Colonic mucosa (tissue), 4 donors: ENCODE measurements at regions not wholly inside any gene's neighbourhood (a gene's known extent, or its start where the extent isn't known, plus 50 kb on each side); places are given as distances from the start of the nearest gene placed in this dataset.

Experiments
- DNase-seq: peaks from one replicate; pipeline ENCODE4 v3.0.0-alpha.2; 2020
- H3K27ac ChIP-seq: fragments of 200-600 bp; one replicate; pipeline ENCODE4 v1.8.0; 2021
- H3K27me3 ChIP-seq: fragments of 200-600 bp; one replicate; pipeline ENCODE4 v1.8.0; 2021
- H3K36me3 ChIP-seq: fragments of 200-600 bp; one replicate; pipeline ENCODE4 v1.8.0; 2021
- H3K4me1 ChIP-seq: fragments of 200-600 bp; one replicate; pipeline ENCODE4 v1.8.0; 2021; ENCODE audit warnings: mild to moderate bottlenecking
- H3K4me3 ChIP-seq: fragments of 200-600 bp; one replicate; pipeline ENCODE4 v1.8.0; 2021
- H3K9ac ChIP-seq, 2 donors: one replicate each; pipeline ENCODE4 v1.7.0; 2013; ENCODE audit warnings: control low read depth in 2 of 2, low read depth in 2 of 2, low read length in 2 of 2
- H3K9me3 ChIP-seq: fragments of 200-600 bp; one replicate; pipeline ENCODE4 v1.8.0; 2021
- intact Hi-C: fragments of 100-400 bp; cut with DNase I; formaldehyde crosslinking; loops from one replicate; pipeline ENCODE4 v1.14.1; 2022
- TF ChIP-seq, protein P1 (sequence below): fragments of 200-600 bp; IDR thresholded peaks from one replicate; pipeline ENCODE4 v1.8.0; 2022; ENCODE audit warnings: antibody characterized with exemption, mild to moderate bottlenecking
- donor health status: healthy.
- donor health status: DM: no; HTN: no; CAD: no.
- donor health status: DM: no; HTN: no; CAD: no.

DNA sequence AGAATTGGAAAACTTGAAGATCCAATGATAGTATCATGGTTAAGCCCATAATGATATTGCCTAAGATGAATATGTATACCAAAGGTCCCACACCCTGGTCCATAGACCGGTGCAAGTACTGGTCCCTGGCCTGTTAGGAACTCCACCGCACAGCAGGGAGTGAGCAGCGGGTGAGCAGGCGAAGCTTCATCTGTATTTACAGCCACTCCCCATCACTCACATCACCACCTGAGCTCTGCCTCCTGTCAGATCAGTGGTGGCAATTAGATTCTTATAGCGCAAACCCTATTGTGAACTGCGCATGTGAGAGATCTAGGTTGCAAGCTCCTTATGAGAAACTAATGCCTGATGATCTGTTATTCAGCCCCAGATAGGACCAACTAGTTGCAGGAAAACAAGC lies 402.4 kb downstream of the EPHA4 start:
- Histone ChIP-seq H3K4me1 (no peaks in the 10 kb centered on the region), H3K27me3 (no peaks in the 10 kb centered on the region)
- intact Hi-C loops = no loop called here

DNA sequence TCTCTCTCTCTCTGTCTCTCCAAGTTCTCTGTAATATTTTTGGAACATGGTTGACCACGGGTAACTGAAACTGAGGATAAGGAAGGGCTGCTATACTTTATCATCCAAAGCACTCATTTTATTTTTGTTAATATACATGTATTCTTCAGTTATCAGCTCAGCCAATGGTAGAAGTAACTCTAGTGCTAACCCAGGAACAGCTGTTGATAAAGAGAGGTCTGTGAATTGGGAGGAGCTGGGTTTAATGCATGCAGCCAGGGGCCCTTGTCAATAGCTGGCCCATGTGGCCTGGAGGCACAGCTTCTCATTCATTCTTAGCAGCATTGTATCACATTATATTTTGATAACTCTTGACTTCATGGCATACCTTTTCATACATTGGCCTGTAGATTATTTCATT lies 401.6 kb downstream of the EPHA4 start:
- Histone ChIP-seq H3K27me3 (no peaks in the 10 kb centered on the region), H3K36me3 (no peaks in the 10 kb centered on the region), H3K4me1 (no peaks in the 10 kb centered on the region), H3K27ac (no peak overlapping the region), H3K9me3 (no peaks in the 10 kb centered on the region), H3K9ac (no peak overlapping the region), H3K4me3 (no peak overlapping the region)
- intact Hi-C loops = no loop called here
- DNase-seq = no peak
- TF ChIP-seq, protein P1, sequence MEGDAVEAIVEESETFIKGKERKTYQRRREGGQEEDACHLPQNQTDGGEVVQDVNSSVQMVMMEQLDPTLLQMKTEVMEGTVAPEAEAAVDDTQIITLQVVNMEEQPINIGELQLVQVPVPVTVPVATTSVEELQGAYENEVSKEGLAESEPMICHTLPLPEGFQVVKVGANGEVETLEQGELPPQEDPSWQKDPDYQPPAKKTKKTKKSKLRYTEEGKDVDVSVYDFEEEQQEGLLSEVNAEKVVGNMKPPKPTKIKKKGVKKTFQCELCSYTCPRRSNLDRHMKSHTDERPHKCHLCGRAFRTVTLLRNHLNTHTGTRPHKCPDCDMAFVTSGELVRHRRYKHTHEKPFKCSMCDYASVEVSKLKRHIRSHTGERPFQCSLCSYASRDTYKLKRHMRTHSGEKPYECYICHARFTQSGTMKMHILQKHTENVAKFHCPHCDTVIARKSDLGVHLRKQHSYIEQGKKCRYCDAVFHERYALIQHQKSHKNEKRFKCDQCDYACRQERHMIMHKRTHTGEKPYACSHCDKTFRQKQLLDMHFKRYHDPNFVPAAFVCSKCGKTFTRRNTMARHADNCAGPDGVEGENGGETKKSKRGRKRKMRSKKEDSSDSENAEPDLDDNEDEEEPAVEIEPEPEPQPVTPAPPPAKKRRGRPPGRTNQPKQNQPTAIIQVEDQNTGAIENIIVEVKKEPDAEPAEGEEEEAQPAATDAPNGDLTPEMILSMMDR = no peak

More for the DNA sequence above, 402.4 kb downstream of the EPHA4 start:
- H3K9ac ChIP-seq = no peak overlapping the region
- no peak for DNase-seq
- H3K4me3 ChIP-seq = no peak overlapping the region
- no peaks in the 10 kb centered on the region for H3K36me3 ChIP-seq
- TF ChIP-seq, protein P1 = no peak
- H3K9me3 ChIP-seq = no peaks in the 10 kb centered on the region
- H3K27ac ChIP-seq = no peak overlapping the region

DNA sequence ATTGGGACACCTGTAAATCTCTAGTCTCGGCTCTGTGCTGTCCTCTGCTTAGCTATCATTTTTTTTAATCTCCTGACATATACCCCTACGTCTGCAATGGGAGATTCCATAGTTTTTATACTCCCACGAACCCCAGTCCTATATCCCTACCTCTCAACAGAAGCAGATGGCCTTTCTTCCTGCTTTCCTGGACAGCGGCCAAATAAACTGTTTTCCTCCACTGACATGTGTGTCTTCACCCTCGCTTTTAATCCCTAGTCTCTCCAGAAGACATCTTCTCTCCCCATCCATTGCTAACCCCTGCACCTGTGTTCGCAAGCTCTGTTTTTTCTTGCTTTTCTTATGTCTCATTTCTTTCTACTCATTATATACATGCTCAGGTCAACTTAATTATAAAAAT lies 395.4 kb downstream of the EPHA4 start:
- no peak for DNase-seq

DNA sequence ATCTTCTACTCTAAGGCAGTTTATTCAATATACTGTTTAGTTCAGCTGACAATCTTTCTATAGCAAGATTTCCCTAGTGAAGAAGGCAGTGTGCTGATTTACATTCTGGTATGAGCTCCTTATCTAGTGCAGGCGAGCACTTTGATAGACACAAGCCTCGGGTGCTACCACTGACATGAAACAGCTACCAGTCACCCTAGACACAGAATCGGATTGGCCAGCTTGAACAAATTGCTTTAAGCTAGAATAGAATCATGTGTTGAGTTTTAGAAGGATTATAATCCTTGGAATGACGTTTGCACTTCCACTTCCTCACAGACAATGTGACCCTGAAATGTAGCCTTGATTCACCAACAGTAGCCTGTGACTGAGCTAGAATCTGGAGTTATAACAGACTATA lies 394.0 kb downstream of the EPHA4 start:
- no peak overlapping the region for H3K9ac ChIP-seq
- H3K9me3 ChIP-seq = no peaks in the 10 kb centered on the region
- H3K4me3 ChIP-seq = no peak overlapping the region
- H3K4me1 ChIP-seq = no peaks in the 10 kb centered on the region
- TF ChIP-seq, protein P1 = no peak
- intact Hi-C loops = no loop called here
- H3K27ac ChIP-seq = no peak overlapping the region
- no peaks in the 10 kb centered on the region for H3K27me3 ChIP-seq
- DNase-seq = no peak
- H3K36me3 ChIP-seq = no peaks in the 10 kb centered on the region

More for the DNA sequence above, 395.4 kb downstream of the EPHA4 start:
- TF ChIP-seq, protein P1 = no peak
- no peak overlapping the region for H3K27ac ChIP-seq
- H3K36me3 ChIP-seq = no peaks in the 10 kb centered on the region
- H3K9ac ChIP-seq = no peak overlapping the region
- no peak overlapping the region for H3K4me3 ChIP-seq
- no peaks in the 10 kb centered on the region for H3K27me3 ChIP-seq
- H3K4me1 ChIP-seq = no peaks in the 10 kb centered on the region
- intact Hi-C loops = no loop called here
- no peaks in the 10 kb centered on the region for H3K9me3 ChIP-seq

DNA sequence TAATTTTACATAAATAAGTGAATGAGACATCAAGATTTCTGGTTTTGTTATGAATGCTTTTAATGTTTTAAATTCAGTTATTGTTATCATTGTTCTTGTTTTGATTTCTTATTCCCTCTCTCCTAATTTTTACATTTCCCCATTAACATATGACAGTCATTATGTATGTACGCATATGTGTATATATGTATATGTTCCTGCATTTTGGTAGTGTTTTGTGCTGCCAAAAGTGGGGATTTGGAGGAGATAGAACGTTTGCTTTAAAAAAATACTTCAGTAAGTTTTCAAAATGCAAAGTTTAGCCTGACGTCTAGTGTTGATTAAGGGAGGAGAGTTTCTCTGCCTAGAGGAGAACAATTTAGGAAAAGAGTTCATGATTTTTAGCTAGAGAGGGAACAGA lies 385.2 kb downstream of the EPHA4 start:
- Histone ChIP-seq H3K9ac (no peak overlapping the region), H3K36me3 (no peaks in the 10 kb centered on the region), H3K27me3 (no peaks in the 10 kb centered on the region), H3K4me1 (no peaks in the 10 kb centered on the region), H3K9me3 (no peaks in the 10 kb centered on the region), H3K27ac (no peak overlapping the region), H3K4me3 (no peak overlapping the region)
- no peak for DNase-seq
- TF ChIP-seq, protein P1 = no peak
- intact Hi-C loops = no loop called here
